Calu3 (cell line): ENCODE measurements at regions not wholly inside any gene's neighbourhood (a gene's known extent, or its start where the extent isn't known, plus 50 kb on each side); places are given as distances from the start of the nearest gene placed in this dataset.
"Not testable (repeated sequence)": the region's sequence is repeated elsewhere in the genome, so short reads cannot be mapped to it uniquely, and the experiment has no call there.

ENCODE experiments used
- BruUV-seq: library from RNA; stranded (reverse); fragments of 400-500 nt; replicated peaks from 2 replicates; lab custom pipeline; 2021; lab: Mats Ljungman, UMichigan
- CTCF ChIA-PET: fragments of 300-600 bp; sonication (Branson Sonifier 250); formaldehyde crosslinking; loops from one replicate; lab custom pipeline; 2022; ENCODE audit warnings: antibody characterized with exemption; lab: Charles Lee
- DNase-seq: peaks from one replicate; pipeline ENCODE4 v3.0.0; 2022
- H3K27ac Mint-ChIP-seq: one replicate; pipeline ENCODE4 v1.8.0; 2022; ENCODE audit warnings: mixed read lengths; ENCODE audit not compliant: unreplicated experiment
- H3K27me3 Mint-ChIP-seq: one replicate; pipeline ENCODE4 v1.8.0; 2022; ENCODE audit warnings: mixed read lengths; ENCODE audit not compliant: unreplicated experiment
- H3K36me3 Mint-ChIP-seq: one replicate; pipeline ENCODE4 v1.8.0; 2022; ENCODE audit warnings: mild to moderate bottlenecking, moderate library complexity, mixed read lengths; ENCODE audit not compliant: insufficient read depth, unreplicated experiment
- H3K4me1 Mint-ChIP-seq: one replicate; pipeline ENCODE4 v1.8.0; 2022; ENCODE audit warnings: mild to moderate bottlenecking, low read depth, mixed read lengths; ENCODE audit not compliant: unreplicated experiment
- H3K4me3 Mint-ChIP-seq: one replicate; pipeline ENCODE4 v1.8.0; 2022; ENCODE audit warnings: mild to moderate bottlenecking, low read depth, moderate library complexity, mixed read lengths; ENCODE audit not compliant: unreplicated experiment
- H3K9me3 Mint-ChIP-seq: one replicate; pipeline ENCODE4 v1.8.0; 2022; ENCODE audit warnings: low read depth, mixed read lengths; ENCODE audit not compliant: unreplicated experiment
- CTCF ChIP-seq: fragments of 200-600 bp; IDR thresholded peaks from one replicate; pipeline ENCODE4 v1.8.0; 2022; ENCODE audit warnings: antibody characterized with exemption; ENCODE audit not compliant: unreplicated experiment
- intact Hi-C: fragments of 100-400 bp; cut with micrococcal nuclease; formaldehyde crosslinking; loops from one replicate; pipeline ENCODE4 v1.10.0; 2022; ENCODE audit not compliant: unreplicated experiment

GRCh38 chr1:29410476-29410875 lies 174.2 kb downstream of the PTPRU start:
- intact Hi-C loops = no loop called here
- Mint-ChIP-seq H3K27ac (no peak overlapping the region), H3K36me3 (no peaks in the 10 kb centered on the region), H3K9me3 (no peaks in the 10 kb centered on the region), H3K4me1 (no peaks in the 10 kb centered on the region), H3K4me3 (no peak overlapping the region), H3K27me3 (peaks cover 81% of the 10 kb centered on the region)
- no TSS peak for BruUV-seq
- CTCF ChIA-PET = interaction anchor here (0.9 kb wide), 1 partner anchor 30 kb away, joined by 3 read pairs; no protein-coding TSS in a partner anchor
- TF ChIP-seq CTCF = no peak
- DNase-seq = no peak

- Mint-ChIP-seq H3K9me3 (peaks cover 2% of the 10 kb centered on the region), H3K27me3 (peaks cover 81% of the 10 kb centered on the region), H3K36me3 (no peaks in the 10 kb centered on the region), H3K27ac (no peak overlapping the region), H3K4me1 (no peaks in the 10 kb centered on the region), H3K4me3 (no peak overlapping the region)
- CTCF ChIA-PET = no interaction called here
- no peak for DNase-seq
- intact Hi-C loops = no loop called here
- BruUV-seq = no TSS peak
- no peak for TF ChIP-seq CTCF
Measured at GRCh38 chr1:29409616-29410015, 173.3 kb downstream of the PTPRU start.

GRCh38 chr1:29408831-29409605 lies 172.7 kb downstream of the PTPRU start:
- CTCF ChIA-PET = no interaction called here
- peaks cover 2% of the 10 kb centered on the region for H3K9me3 Mint-ChIP-seq
- no peak overlapping the region for H3K27ac Mint-ChIP-seq
- intact Hi-C loops = no loop called here
- H3K4me1 Mint-ChIP-seq = no peaks in the 10 kb centered on the region
- BruUV-seq = no TSS peak
- H3K27me3 Mint-ChIP-seq = peaks cover 81% of the 10 kb centered on the region
- H3K36me3 Mint-ChIP-seq = no peaks in the 10 kb centered on the region
- no peak for TF ChIP-seq CTCF
- no peak overlapping the region for H3K4me3 Mint-ChIP-seq
- no peak for DNase-seq

GRCh38 chr1:29406814-29407213 lies 170.5 kb downstream of the PTPRU start:
- Mint-ChIP-seq H3K27ac (no peak overlapping the region), H3K4me3 (no peak overlapping the region), H3K4me1 (no peaks in the 10 kb centered on the region), H3K27me3 (peaks cover 85% of the 10 kb centered on the region), H3K9me3 (peaks cover 7% of the 10 kb centered on the region), H3K36me3 (no peaks in the 10 kb centered on the region)
- no TSS peak for BruUV-seq
- CTCF ChIA-PET = no interaction called here
- TF ChIP-seq CTCF = no peak
- no peak for DNase-seq
- intact Hi-C loops = no loop called here

GRCh38 chr1:29400203-29400602 lies 163.9 kb downstream of the PTPRU start:
- CTCF ChIA-PET, H3K4me1 Mint-ChIP-seq, intact Hi-C loops, H3K4me3 Mint-ChIP-seq, DNase-seq, BruUV-seq, H3K36me3 Mint-ChIP-seq, H3K27ac Mint-ChIP-seq: not testable (repeated sequence)
- Mint-ChIP-seq H3K27me3 (peaks cover 64% of the 10 kb centered on the region), H3K9me3 (peaks cover 10% of the 10 kb centered on the region)
